Skeletal muscle tissue (tissue), 3 donors: ENCODE measurements at regions not wholly inside any gene's neighbourhood (a gene's known extent, or its start where the extent isn't known, plus 50 kb on each side); places are given as distances from the start of the nearest gene placed in this dataset.

Source experiments
- H3K27ac ChIP-seq: one replicate; pipeline ENCODE4 v1.7.0; 2013; ENCODE audit warnings: mild to moderate bottlenecking, low read depth, low read length, inconsistent platforms
- H3K27me3 ChIP-seq, 3 donors: one replicate each; pipeline ENCODE4 v1.7.0; 2013; ENCODE audit warnings: low read length in 3 of 3; ENCODE audit not compliant: control insufficient read depth in 3 of 3, insufficient read depth in 3 of 3
- H3K36me3 ChIP-seq, 3 donors: one replicate each; pipeline ENCODE4 v1.7.0; 2013; ENCODE audit warnings: low read length in 3 of 3; ENCODE audit not compliant: control insufficient read depth in 3 of 3, insufficient read depth in 3 of 3
- H3K4me1 ChIP-seq, 3 donors: one replicate each; pipeline ENCODE4 v1.7.0; 2013; ENCODE audit warnings: low read length in 3 of 3, mild to moderate bottlenecking in 3 of 3; ENCODE audit not compliant: control insufficient read depth in 3 of 3, insufficient read depth in 3 of 3
- H3K4me3 ChIP-seq, 3 donors: one replicate each; pipeline ENCODE4 v1.7.0; 2013; ENCODE audit warnings: low read length in 3 of 3
- H3K9ac ChIP-seq, 3 donors: one replicate each; pipeline ENCODE4 v1.7.0; 2013; ENCODE audit warnings: low read length in 3 of 3, mild to moderate bottlenecking in 3 of 3, moderate library complexity in 2 of 3, low read depth in 1 of 3
- H3K9me3 ChIP-seq, 3 donors: one replicate each; pipeline ENCODE4 v1.7.0; 2013; ENCODE audit warnings: low read length in 3 of 3; ENCODE audit not compliant: control insufficient read depth in 3 of 3
- donor health status: Osteomylitis.

DNA sequence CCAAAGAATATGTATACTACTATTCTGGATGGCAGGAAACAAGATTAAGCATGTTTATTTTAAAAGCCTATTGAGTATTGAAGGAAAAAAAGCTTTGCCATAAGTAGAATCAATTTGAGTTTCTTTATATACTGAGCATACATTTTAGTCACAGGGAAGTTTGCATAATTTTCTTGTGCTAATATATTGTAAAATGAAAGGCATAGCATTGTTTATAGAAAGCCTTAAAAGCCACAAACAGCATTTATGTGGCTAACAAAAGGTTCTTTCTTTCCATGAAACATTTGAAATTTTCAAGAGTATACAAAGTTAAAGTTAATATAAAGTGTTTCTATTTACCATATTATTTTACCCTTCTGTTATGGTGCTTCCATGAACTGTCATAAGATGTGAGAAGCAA, 1133.8 kb upstream of the PCDH10 start:
- Histone ChIP-seq H3K4me1 (no peaks in the 10 kb centered on the region), H3K4me3 (no peak overlapping the region), H3K27me3 (no peaks in the 10 kb centered on the region), H3K36me3 (no peaks in the 10 kb centered on the region), H3K27ac (no peak overlapping the region), H3K9ac (no peak overlapping the region), H3K9me3 (no peaks in the 10 kb centered on the region)

GRCh38 chr4:132016703-132017350, 1132.3 kb upstream of the PCDH10 start:
- H3K9ac ChIP-seq, result no peak overlapping the region
- H3K4me3 ChIP-seq, result no peak overlapping the region
- H3K27ac ChIP-seq, result no peak overlapping the region
- no peaks in the 10 kb centered on the region for H3K36me3 ChIP-seq
- no peaks in the 10 kb centered on the region for H3K27me3 ChIP-seq
- H3K4me1 ChIP-seq, result no peaks in the 10 kb centered on the region
- H3K9me3 ChIP-seq, result no peaks in the 10 kb centered on the region

GRCh38 chr4:132026166-132026565, 1122.9 kb upstream of the PCDH10 start:
- H3K27ac ChIP-seq, result no peak overlapping the region
- H3K9ac ChIP-seq, result no peak overlapping the region
- H3K9me3 ChIP-seq, result no peaks in the 10 kb centered on the region
- no peaks in the 10 kb centered on the region for H3K4me1 ChIP-seq
- H3K27me3 ChIP-seq, result no peaks in the 10 kb centered on the region
- H3K36me3 ChIP-seq, result no peaks in the 10 kb centered on the region
- H3K4me3 ChIP-seq, result no peak overlapping the region

GRCh38 chr4:132026816-132027215, 1122.3 kb upstream of the PCDH10 start:
- Histone ChIP-seq H3K36me3 (no peaks in the 10 kb centered on the region), H3K4me3 (no peak overlapping the region), H3K9ac (no peak overlapping the region), H3K27me3 (no peaks in the 10 kb centered on the region), H3K4me1 (no peaks in the 10 kb centered on the region), H3K9me3 (no peaks in the 10 kb centered on the region), H3K27ac (no peak overlapping the region)

- Histone ChIP-seq H3K27ac (no peak overlapping the region), H3K9ac (no peak overlapping the region), H3K4me1 (no peaks in the 10 kb centered on the region), H3K9me3 (peaks cover 0 to 2% (median 0%) of the 10 kb centered on the region in 3 donors), H3K36me3 (no peaks in the 10 kb centered on the region), H3K27me3 (no peaks in the 10 kb centered on the region), H3K4me3 (no peak overlapping the region)
Observed at GRCh38 chr4:132056496-132056895, 1092.6 kb upstream of the PCDH10 start.

GRCh38 chr4:132059227-132059626, 1089.9 kb upstream of the PCDH10 start:
- H3K27ac ChIP-seq, result no peak overlapping the region
- no peaks in the 10 kb centered on the region for H3K27me3 ChIP-seq
- H3K4me3 ChIP-seq, result no peak overlapping the region
- H3K9ac ChIP-seq, result no peak overlapping the region
- H3K9me3 ChIP-seq, result peaks cover 0 to 2% (median 0%) of the 10 kb centered on the region in 3 donors
- no peaks in the 10 kb centered on the region for H3K36me3 ChIP-seq
- H3K4me1 ChIP-seq, result no peaks in the 10 kb centered on the region

- Histone ChIP-seq H3K9ac (no peak overlapping the region), H3K4me1 (no peaks in the 10 kb centered on the region), H3K4me3 (no peak overlapping the region), H3K27me3 (no peaks in the 10 kb centered on the region), H3K27ac (no peak overlapping the region), H3K9me3 (peaks cover 0 to 2% (median 0%) of the 10 kb centered on the region in 3 donors), H3K36me3 (no peaks in the 10 kb centered on the region)
Observed at GRCh38 chr4:132062611-132063239, 1086.4 kb upstream of the PCDH10 start.

GRCh38 chr4:132063829-132064228, 1085.3 kb upstream of the PCDH10 start:
- Histone ChIP-seq H3K4me3 (no peak overlapping the region), H3K4me1 (no peaks in the 10 kb centered on the region), H3K27ac (no peak overlapping the region), H3K36me3 (no peaks in the 10 kb centered on the region), H3K9me3 (peaks cover 0 to 2% (median 0%) of the 10 kb centered on the region in 3 donors), H3K9ac (no peak overlapping the region), H3K27me3 (no peaks in the 10 kb centered on the region)

- Histone ChIP-seq H3K27ac (no peak overlapping the region), H3K4me3 (no peak overlapping the region), H3K9ac (no peak overlapping the region)
Observed at GRCh38 chr4:132065940-132066495, 1083.1 kb upstream of the PCDH10 start.

DNA sequence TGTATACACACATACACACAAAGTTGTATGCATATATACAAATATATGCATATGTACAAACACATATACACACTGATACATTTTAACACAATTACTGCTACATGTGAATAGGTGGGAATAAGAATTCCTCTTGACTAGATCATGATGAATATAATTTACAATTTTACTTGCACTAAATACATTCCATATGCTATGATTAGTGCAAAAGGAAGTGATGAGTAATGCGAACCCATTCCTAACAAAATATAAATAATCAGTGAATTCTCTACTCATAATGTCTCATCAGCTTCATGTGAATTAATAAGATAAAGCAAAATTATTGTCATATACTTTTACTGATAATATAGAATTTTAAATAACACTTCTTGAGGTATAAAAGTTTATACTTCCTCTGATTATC, 1077.3 kb upstream of the PCDH10 start:
- H3K27ac ChIP-seq, result no peak overlapping the region
- H3K27me3 ChIP-seq, result no peaks in the 10 kb centered on the region
- no peaks in the 10 kb centered on the region for H3K4me1 ChIP-seq
- H3K9ac ChIP-seq, result no peak overlapping the region
- no peaks in the 10 kb centered on the region for H3K9me3 ChIP-seq
- no peak overlapping the region for H3K4me3 ChIP-seq
- H3K36me3 ChIP-seq, result no peaks in the 10 kb centered on the region

More at GRCh38 chr4:132065940-132066495, 1083.1 kb upstream of the PCDH10 start:
- Histone ChIP-seq H3K27me3 (no peaks in the 10 kb centered on the region), H3K9me3 (no peaks in the 10 kb centered on the region), H3K4me1 (no peaks in the 10 kb centered on the region), H3K36me3 (no peaks in the 10 kb centered on the region)
